Upper lobe of right lung (tissue), 1 donor: ENCODE measurements at regions not wholly inside any gene's neighbourhood (a gene's known extent, or its start where the extent isn't known, plus 50 kb on each side); places are given as distances from the start of the nearest gene placed in this dataset.

Experiments used
- ATAC-seq: fragments of 200-7000 bp; cut with Tn5 transposase; one replicate; pipeline ENCODE4 v1.9.1; 2020; ENCODE audit warnings: mild to moderate bottlenecking, moderate library complexity
- DNase-seq: peaks from one replicate; pipeline ENCODE4 v3.0.0-alpha.2; 2020
- H3K27ac ChIP-seq: fragments of 200-600 bp; one replicate; pipeline ENCODE4 v1.8.0; 2022
- H3K27me3 ChIP-seq: fragments of 200-600 bp; one replicate; pipeline ENCODE4 v1.8.0; 2022; ENCODE audit warnings: mild to moderate bottlenecking
- H3K36me3 ChIP-seq: fragments of 200-600 bp; one replicate; pipeline ENCODE4 v1.8.0; 2022
- H3K4me1 ChIP-seq: fragments of 200-600 bp; one replicate; pipeline ENCODE4 v1.8.0; 2022
- H3K4me3 ChIP-seq: fragments of 200-600 bp; one replicate; pipeline ENCODE4 v1.8.0; 2022; ENCODE audit warnings: mild to moderate bottlenecking
- H3K9me3 ChIP-seq: fragments of 200-600 bp; one replicate; pipeline ENCODE4 v1.8.0; 2022
- intact Hi-C: fragments of 100-400 bp; cut with DNase I; formaldehyde crosslinking; loops from one replicate; pipeline ENCODE4 v1.11.0; 2022
- TF ChIP-seq, protein P1 (sequence below): fragments of 200-600 bp; IDR thresholded peaks from one replicate; pipeline ENCODE4 v1.8.0; 2022; ENCODE audit warnings: antibody characterized with exemption
- donor health status: DM: no; HTN: yes; CAD: no; lungs with severe emphysema.

DNA sequence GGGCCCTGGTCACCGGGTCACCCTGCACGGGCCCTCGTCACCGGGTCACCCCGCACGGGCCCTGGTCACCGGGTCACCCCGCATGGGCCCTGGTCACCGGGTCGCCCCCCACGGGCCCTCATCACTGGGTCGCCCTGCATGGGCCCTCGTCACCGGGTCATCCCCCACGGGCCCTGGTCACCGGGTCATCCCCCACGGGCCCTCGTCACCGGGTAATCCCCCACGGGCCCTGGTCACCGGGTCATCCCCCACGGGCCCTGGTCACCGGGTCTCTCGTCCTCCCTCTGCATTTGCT lies 77.6 kb downstream of the RIPK4 start:
- TF ChIP-seq, protein P1, sequence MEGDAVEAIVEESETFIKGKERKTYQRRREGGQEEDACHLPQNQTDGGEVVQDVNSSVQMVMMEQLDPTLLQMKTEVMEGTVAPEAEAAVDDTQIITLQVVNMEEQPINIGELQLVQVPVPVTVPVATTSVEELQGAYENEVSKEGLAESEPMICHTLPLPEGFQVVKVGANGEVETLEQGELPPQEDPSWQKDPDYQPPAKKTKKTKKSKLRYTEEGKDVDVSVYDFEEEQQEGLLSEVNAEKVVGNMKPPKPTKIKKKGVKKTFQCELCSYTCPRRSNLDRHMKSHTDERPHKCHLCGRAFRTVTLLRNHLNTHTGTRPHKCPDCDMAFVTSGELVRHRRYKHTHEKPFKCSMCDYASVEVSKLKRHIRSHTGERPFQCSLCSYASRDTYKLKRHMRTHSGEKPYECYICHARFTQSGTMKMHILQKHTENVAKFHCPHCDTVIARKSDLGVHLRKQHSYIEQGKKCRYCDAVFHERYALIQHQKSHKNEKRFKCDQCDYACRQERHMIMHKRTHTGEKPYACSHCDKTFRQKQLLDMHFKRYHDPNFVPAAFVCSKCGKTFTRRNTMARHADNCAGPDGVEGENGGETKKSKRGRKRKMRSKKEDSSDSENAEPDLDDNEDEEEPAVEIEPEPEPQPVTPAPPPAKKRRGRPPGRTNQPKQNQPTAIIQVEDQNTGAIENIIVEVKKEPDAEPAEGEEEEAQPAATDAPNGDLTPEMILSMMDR, result no peak
- intact Hi-C loops, result no loop called here

DNA sequence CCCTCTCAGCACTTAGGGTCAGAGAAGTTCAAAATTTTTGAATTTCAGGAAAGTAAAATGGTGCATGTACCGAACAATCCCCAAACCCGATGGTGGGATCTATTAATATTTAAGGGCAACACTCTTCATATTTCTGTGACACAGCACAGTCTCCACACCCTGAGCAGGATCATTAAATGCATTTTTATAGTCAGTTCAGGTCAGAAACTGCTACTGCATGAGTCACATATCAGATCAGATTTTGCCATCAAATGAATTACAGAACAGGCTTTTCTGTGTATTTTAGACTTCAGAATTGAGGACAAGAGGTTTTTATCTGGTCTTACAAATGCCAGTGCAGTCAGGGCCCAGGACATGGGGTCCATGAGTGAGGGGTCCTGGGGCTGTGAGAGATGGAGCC lies 79.2 kb downstream of the RIPK4 start:
- DNase-seq, result no peak
- Histone ChIP-seq H3K4me3 (no peak overlapping the region), H3K36me3 (no peaks in the 10 kb centered on the region), H3K27me3 (no peaks in the 10 kb centered on the region), H3K4me1 (no peaks in the 10 kb centered on the region), H3K27ac (no peak overlapping the region), H3K9me3 (no peaks in the 10 kb centered on the region)
- TF ChIP-seq, protein P1, result no peak
- no peak for ATAC-seq
- intact Hi-C loops, result no loop called here

More for the DNA sequence above, 77.6 kb downstream of the RIPK4 start:
- Histone ChIP-seq H3K4me3 (no peak overlapping the region), H3K9me3 (no peaks in the 10 kb centered on the region), H3K27ac (no peak overlapping the region), H3K27me3 (no peaks in the 10 kb centered on the region), H3K4me1 (no peaks in the 10 kb centered on the region), H3K36me3 (no peaks in the 10 kb centered on the region)
- no peak for ATAC-seq
- no peak for DNase-seq

DNA sequence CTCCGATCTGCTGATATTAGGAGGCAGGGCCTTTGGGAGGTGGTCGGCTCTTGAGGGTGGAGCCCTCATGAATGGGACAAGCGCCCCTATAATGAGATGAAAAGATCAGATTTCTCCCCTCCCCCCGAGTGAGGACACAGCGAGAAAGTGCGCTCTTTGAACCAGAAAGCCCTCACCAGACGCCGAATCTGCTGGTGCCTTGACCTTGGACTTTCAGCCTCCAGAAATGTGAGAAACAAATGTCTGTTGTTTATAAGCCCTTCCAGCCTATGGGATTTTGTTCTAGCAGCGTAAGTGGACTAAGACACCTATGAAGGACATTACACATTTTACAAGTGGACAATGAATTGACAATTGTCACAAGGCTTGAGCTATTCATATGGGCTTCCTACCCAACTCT lies 80.2 kb downstream of the RIPK4 start:
- no peaks in the 10 kb centered on the region for H3K9me3 ChIP-seq
- H3K36me3 ChIP-seq, result no peaks in the 10 kb centered on the region
- TF ChIP-seq, protein P1, result no peak
- no peak overlapping the region for H3K4me3 ChIP-seq
- ATAC-seq, result no peak
- no peak for DNase-seq
- intact Hi-C loops, result no loop called here
- no peaks in the 10 kb centered on the region for H3K27me3 ChIP-seq
- H3K27ac ChIP-seq, result no peak overlapping the region
- H3K4me1 ChIP-seq, result no peaks in the 10 kb centered on the region

- intact Hi-C loops, result no loop called here
- DNase-seq, result no peak
- ATAC-seq, result no peak
- Histone ChIP-seq H3K27me3 (no peaks in the 10 kb centered on the region), H3K27ac (no peak overlapping the region), H3K36me3 (no peaks in the 10 kb centered on the region), H3K4me1 (no peaks in the 10 kb centered on the region), H3K4me3 (no peak overlapping the region), H3K9me3 (no peaks in the 10 kb centered on the region)
- TF ChIP-seq, protein P1, result no peak
Measured at GRCh38 chr21:41685511-41686149, 81.2 kb downstream of the RIPK4 start.

DNA sequence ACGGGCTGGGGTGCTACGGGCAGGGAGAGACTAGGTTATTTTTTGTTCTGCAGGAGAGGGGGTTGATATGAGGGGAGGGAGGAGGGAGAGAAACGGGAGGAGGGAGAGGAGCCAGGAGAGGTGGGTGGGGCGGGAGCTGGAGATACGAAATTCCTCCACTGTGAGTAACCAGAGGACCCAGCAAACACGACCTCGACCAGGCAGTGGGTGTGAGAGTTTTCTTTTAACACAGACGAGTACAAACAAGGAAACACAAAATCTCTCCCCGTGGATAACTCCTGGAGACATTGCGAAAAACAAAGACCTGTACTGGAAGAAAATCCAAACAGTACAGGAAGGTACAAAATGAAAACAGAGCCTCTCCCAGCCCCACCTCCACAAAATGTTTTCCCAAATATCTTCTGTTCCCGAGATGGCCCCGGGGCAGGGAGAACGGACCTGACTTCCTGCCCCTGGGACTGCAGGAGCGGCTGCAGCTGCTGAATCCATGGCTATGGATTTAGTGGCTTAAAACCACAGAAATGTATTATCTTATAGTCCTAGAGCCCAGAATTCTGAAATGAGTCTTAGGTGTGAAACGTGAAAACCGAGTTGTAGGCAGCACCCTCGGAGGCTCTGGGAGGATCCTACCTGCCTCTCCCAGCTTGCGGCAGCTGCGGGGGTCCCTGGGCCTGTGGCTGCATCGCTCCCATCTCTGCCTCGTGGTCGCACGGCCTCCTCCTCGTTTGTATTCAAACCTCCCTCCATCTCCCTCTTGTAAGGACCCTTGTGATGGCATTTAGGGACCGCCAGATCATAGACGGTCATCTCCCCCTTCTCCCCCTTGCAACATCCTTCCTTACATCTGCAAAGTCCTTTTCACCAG lies 82.2 kb downstream of the RIPK4 start:
- Histone ChIP-seq H3K27me3 (no peaks in the 10 kb centered on the region), H3K27ac (peak overlapping the region; percentile 45), H3K36me3 (no peaks in the 10 kb centered on the region), H3K9me3 (no peaks in the 10 kb centered on the region), H3K4me3 (no peak overlapping the region), H3K4me1 (no peaks in the 10 kb centered on the region)
- intact Hi-C loops, result no loop called here
- TF ChIP-seq, protein P1, result no peak
- peak; percentile 73 for ATAC-seq
- DNase-seq, result peak; percentile 66
